ENCODE measurements at regions not wholly inside any gene's neighbourhood (a gene's known extent, or its start where the extent isn't known, plus 50 kb on each side); places are given as distances from the start of the nearest gene placed in this dataset.

GRCh38 chr5:97820138-97820537 is 637.1 kb upstream of the RIOK2 start:
- no peak for TF ChIP-seq CTCF (IDR thresholded peaks at IDR 0.05)
- TF ChIP-seq POLR2A (IDR thresholded peaks at IDR 0.05) = no peak
